Ammon's horn (tissue), 1 donor: ENCODE measurements at regions not wholly inside any gene's neighbourhood (a gene's known extent, or its start where the extent isn't known, plus 50 kb on each side); places are given as distances from the start of the nearest gene placed in this dataset.

Experiments
- DNase-seq: peaks from one replicate; pipeline ENCODE4 v3.0.0-alpha.2; 2016; ENCODE audit warnings: low spot score

- DNase-seq: no peak
These were observed 259.9 kb downstream of the NDUFA10 start for GRCh38 chr2:239765076-239765845.

GRCh38 chr2:239763433-239764097 lies 261.6 kb downstream of the NDUFA10 start:
- DNase-seq: peak; percentile 74

GRCh38 chr2:239762655-239763269 lies 262.4 kb downstream of the NDUFA10 start:
- peak; percentile 35 for DNase-seq

- no peak for DNase-seq
These were observed 263.0 kb downstream of the NDUFA10 start for GRCh38 chr2:239762106-239762505.

- DNase-seq: no peak
These were observed 264.5 kb downstream of the NDUFA10 start for GRCh38 chr2:239760596-239760995.

- DNase-seq: no peak
These were observed 266.8 kb downstream of the NDUFA10 start for GRCh38 chr2:239758279-239758877.

GRCh38 chr2:239756790-239757760 lies 268.1 kb downstream of the NDUFA10 start:
- peak; percentile 71 for DNase-seq

GRCh38 chr2:239756031-239756789 lies 268.9 kb downstream of the NDUFA10 start:
- no peak for DNase-seq

- DNase-seq: no peak
These were observed 271.7 kb downstream of the NDUFA10 start for GRCh38 chr2:239753401-239753837.

GRCh38 chr2:239752951-239753350 lies 272.2 kb downstream of the NDUFA10 start:
- no peak for DNase-seq

- DNase-seq: peak; percentile 43
These were observed 273.3 kb downstream of the NDUFA10 start for GRCh38 chr2:239751679-239752355.

GRCh38 chr2:239750929-239751678 lies 274.0 kb downstream of the NDUFA10 start:
- no peak for DNase-seq

GRCh38 chr2:239750045-239750835 lies 274.9 kb downstream of the NDUFA10 start:
- no peak for DNase-seq

- DNase-seq: no peak
These were observed 275.8 kb downstream of the NDUFA10 start for GRCh38 chr2:239749272-239749873.

GRCh38 chr2:239748811-239749210 lies 276.3 kb downstream of the NDUFA10 start:
- DNase-seq: no peak

GRCh38 chr2:239747771-239748170 lies 277.4 kb downstream of the NDUFA10 start:
- DNase-seq: no peak

GRCh38 chr2:239747274-239747673 lies 277.9 kb downstream of the NDUFA10 start:
- DNase-seq: no peak
